ENCODE measurements at regions not wholly inside any gene's neighbourhood (a gene's known extent, or its start where the extent isn't known, plus 50 kb on each side); places are given as distances from the start of the nearest gene placed in this dataset.

- DNase-seq, result no peak
- peak overlapping the region in 2 of 4 donors; percentile 23 to 26 for H3K4me3 ChIP-seq
- WGBS, 2 donors, result 11% methylated on average over 12 of the region's 12 CpGs
- no peak overlapping the region for H3K27ac ChIP-seq
- H3K4me1 ChIP-seq, result peaks cover 0 to 20% (median 8%) of the 10 kb centered on the region in 4 donors
- H3K9me3 ChIP-seq, result no peaks in the 10 kb centered on the region
- H3K36me3 ChIP-seq, result no peaks in the 10 kb centered on the region
- intact Hi-C loops (cut with DNase I), result no loop called here
- no peak for TF ChIP-seq EP300 (IDR thresholded peaks at IDR 0.05)
- TF ChIP-seq POLR2AphosphoS5 (IDR thresholded peaks at IDR 0.05), result no peak
- TF ChIP-seq CTCF (IDR thresholded peaks at IDR 0.05), result peak in 3 of 4 experiments; percentile 19 to 56 (median 39)
- H3K27me3 ChIP-seq, result no peaks in the 10 kb centered on the region
Observed at GRCh38 chr18:41391616-41392595, 563.1 kb upstream of the PIK3C3 start.

- 27 to 54% methylated on average over 9 of the region's 9 CpGs for WGBS, 2 donors
- intact Hi-C loops (cut with DNase I), result no loop called here
- no peaks in the 10 kb centered on the region for H3K9me3 ChIP-seq
Observed at GRCh38 chr18:41390309-41390708, 564.7 kb upstream of the PIK3C3 start.

GRCh38 chr18:41378598-41378997 lies 576.4 kb upstream of the PIK3C3 start:
- intact Hi-C loops (cut with DNase I), result no loop called here
- H3K27me3 ChIP-seq, result no peaks in the 10 kb centered on the region
- no peak overlapping the region for H3K27ac ChIP-seq
- H3K4me3 ChIP-seq, result no peak overlapping the region
- no peaks in the 10 kb centered on the region for H3K36me3 ChIP-seq
- no peaks in the 10 kb centered on the region for H3K4me1 ChIP-seq
- DNase-seq, result no peak
- WGBS, 2 donors, result 23 to 39% methylated on average over 5 of the region's 5 CpGs
- TF ChIP-seq POLR2AphosphoS5 (IDR thresholded peaks at IDR 0.05), result no peak
- no peak for TF ChIP-seq CTCF (IDR thresholded peaks at IDR 0.05)
- TF ChIP-seq EP300 (IDR thresholded peaks at IDR 0.05), result no peak
- TF ChIP-seq POLR2A (IDR thresholded peaks at IDR 0.05), result no peak
- no peaks in the 10 kb centered on the region for H3K9me3 ChIP-seq

More at GRCh38 chr18:41390309-41390708, 564.7 kb upstream of the PIK3C3 start:
- Histone ChIP-seq H3K27me3 (no peaks in the 10 kb centered on the region), H3K36me3 (no peaks in the 10 kb centered on the region), H3K27ac (no peak overlapping the region), H3K4me3 (no peak overlapping the region), H3K4me1 (peaks cover 0 to 20% (median 8%) of the 10 kb centered on the region in 4 donors)
- TF ChIP-seq CTCF (IDR thresholded peaks at IDR 0.05) (no peak), EP300 (IDR thresholded peaks at IDR 0.05) (no peak), POLR2AphosphoS5 (IDR thresholded peaks at IDR 0.05) (no peak)
- no peak for DNase-seq

GRCh38 chr18:41373612-41374011 lies 581.4 kb upstream of the PIK3C3 start:
- Histone ChIP-seq H3K4me3 (no peak overlapping the region), H3K9me3 (no peaks in the 10 kb centered on the region), H3K4me1 (no peaks in the 10 kb centered on the region), H3K27ac (no peak overlapping the region), H3K27me3 (no peaks in the 10 kb centered on the region), H3K36me3 (no peaks in the 10 kb centered on the region)
- no peak for DNase-seq
- intact Hi-C loops (cut with DNase I), result no loop called here
- no peak for TF ChIP-seq POLR2A (IDR thresholded peaks at IDR 0.05)
- TF ChIP-seq EP300 (IDR thresholded peaks at IDR 0.05), result no peak
- TF ChIP-seq POLR2AphosphoS5 (IDR thresholded peaks at IDR 0.05), result no peak
- no peak for TF ChIP-seq CTCF (IDR thresholded peaks at IDR 0.05)

All from sigmoid colon (tissue), 6 donors.